GM12864 (cell line): ENCODE measurements at regions not wholly inside any gene's neighbourhood (a gene's known extent, or its start where the extent isn't known, plus 50 kb on each side); places are given as distances from the start of the nearest gene placed in this dataset.
"Not testable (repeated sequence)": the region's sequence is repeated elsewhere in the genome, so short reads cannot be mapped to it uniquely, and the experiment has no call there.

ENCODE experiments used
- DNase-seq: peaks from one replicate; pipeline ENCODE4 v3.0.0-alpha.2; 2011; ENCODE audit warnings: low read depth
- H3K4me3 ChIP-seq: 2 replicates; pipeline ENCODE4 v1.5.1; 2011; ENCODE audit warnings: mild to moderate bottlenecking, low read depth, low read length, control low read depth
- TF ChIP-seq, protein P1 (sequence below): IDR thresholded peaks from 2 replicates; pipeline ENCODE4 v1.5.1; 2011; ENCODE audit warnings: low read depth, mild to moderate bottlenecking, moderate library complexity, low read length, control low read depth, inconsistent platforms; ENCODE audit errors: missing control alignments

- TF ChIP-seq, protein P1, sequence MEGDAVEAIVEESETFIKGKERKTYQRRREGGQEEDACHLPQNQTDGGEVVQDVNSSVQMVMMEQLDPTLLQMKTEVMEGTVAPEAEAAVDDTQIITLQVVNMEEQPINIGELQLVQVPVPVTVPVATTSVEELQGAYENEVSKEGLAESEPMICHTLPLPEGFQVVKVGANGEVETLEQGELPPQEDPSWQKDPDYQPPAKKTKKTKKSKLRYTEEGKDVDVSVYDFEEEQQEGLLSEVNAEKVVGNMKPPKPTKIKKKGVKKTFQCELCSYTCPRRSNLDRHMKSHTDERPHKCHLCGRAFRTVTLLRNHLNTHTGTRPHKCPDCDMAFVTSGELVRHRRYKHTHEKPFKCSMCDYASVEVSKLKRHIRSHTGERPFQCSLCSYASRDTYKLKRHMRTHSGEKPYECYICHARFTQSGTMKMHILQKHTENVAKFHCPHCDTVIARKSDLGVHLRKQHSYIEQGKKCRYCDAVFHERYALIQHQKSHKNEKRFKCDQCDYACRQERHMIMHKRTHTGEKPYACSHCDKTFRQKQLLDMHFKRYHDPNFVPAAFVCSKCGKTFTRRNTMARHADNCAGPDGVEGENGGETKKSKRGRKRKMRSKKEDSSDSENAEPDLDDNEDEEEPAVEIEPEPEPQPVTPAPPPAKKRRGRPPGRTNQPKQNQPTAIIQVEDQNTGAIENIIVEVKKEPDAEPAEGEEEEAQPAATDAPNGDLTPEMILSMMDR, result no peak
These were observed 155.0 kb upstream of the SEMA3C start for GRCh38 chr7:81073931-81074251.

GRCh38 chr7:81070956-81071355 lies 152.1 kb upstream of the SEMA3C start:
- no peak overlapping the region for H3K4me3 ChIP-seq
- DNase-seq, result no peak
- TF ChIP-seq, protein P1, result no peak

More at GRCh38 chr7:81073931-81074251, 155.0 kb upstream of the SEMA3C start:
- DNase-seq, result no peak
- no peak overlapping the region for H3K4me3 ChIP-seq

DNA sequence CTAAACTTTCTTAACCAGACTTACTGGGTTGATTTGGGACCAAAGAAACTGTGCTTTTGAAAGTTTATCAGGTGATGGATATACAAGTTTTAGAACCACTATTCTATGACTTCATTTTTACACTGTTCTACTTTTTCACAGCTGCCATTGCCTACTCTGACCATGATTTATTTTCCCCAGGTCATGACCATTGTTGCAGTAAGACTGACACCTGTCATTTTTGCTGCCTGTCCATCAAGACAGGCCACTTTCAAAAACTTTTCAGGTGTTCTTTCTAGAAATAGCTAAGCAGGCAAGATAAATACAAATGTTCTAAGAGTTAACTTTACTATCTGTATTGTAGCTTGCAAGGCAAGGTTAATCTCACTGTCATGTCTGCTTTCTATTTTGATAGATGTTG lies 147.9 kb upstream of the SEMA3C start:
- DNase-seq, result no peak
- TF ChIP-seq, protein P1, result no peak
- no peak overlapping the region for H3K4me3 ChIP-seq

GRCh38 chr7:81064426-81064825 lies 145.6 kb upstream of the SEMA3C start:
- TF ChIP-seq, protein P1, result no peak
- H3K4me3 ChIP-seq, result no peak overlapping the region
- DNase-seq, result no peak

DNA sequence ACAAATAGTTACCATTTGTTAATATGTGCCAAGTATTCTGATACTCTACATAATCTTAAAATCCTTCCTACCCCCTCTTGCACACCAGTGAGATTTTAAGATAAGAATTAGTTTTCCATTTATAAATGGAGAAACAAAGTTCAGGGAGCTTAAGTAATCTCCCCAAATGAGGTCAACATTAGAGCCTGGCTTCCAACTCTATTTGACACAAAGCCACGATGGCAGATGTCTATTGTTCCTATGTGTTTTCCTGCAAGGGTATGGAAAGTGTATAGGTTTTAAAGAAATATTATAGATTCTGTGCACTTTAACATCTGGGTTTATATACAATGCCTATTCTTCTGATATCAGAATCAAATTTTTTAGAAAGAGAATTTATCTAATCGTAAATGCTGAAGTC lies 143.9 kb upstream of the SEMA3C start:
- no peak for DNase-seq
- TF ChIP-seq, protein P1, result no peak
- no peak overlapping the region for H3K4me3 ChIP-seq

DNA sequence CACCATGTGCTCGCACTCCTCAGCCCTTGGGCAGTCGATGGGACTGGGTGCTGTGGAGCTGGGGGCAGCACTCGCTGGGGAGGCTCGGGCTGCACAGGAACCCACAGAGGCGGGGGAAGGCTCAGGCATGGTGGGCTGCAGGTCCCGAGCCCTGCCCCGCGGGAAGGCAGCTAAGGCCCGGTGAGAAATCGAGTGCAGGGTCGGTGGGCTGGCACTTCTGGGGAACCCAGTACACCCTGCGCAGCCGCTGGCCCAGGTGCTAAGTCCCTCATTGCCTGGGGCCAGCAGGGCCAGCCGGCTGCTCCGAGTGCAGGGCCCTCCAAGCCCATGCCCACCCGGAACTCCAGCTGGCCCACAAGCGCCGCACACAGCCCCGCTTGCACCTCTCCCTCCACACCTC lies 138.6 kb upstream of the SEMA3C start:
- DNase-seq, H3K4me3 ChIP-seq: not testable (repeated sequence)

DNA sequence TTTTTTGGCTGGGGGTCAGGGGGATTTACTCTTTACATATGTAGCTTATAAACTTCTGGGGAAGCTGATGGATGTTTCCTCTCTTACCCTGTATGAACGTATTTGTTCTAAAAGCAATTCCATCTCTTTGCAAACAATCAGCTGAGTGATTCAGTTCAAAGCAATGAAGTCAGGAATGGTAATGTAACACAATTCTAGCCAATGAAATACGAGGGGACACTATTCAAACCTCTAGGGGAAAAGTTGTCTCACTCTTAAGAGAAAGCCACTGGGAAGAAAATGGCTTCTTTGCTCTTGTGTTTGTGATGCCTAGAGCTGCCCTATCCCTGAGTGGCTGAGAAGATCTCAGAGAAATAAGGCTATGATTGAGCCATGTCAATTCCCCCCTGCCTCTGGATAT lies 134.8 kb upstream of the SEMA3C start:
- DNase-seq, result no peak
- TF ChIP-seq, protein P1, result no peak
- H3K4me3 ChIP-seq, result no peak overlapping the region
